Parathyroid adenoma (tissue), 2 donors: ENCODE measurements at regions not wholly inside any gene's neighbourhood (a gene's known extent, or its start where the extent isn't known, plus 50 kb on each side); places are given as distances from the start of the nearest gene placed in this dataset.

Experiments used
- H2AFZ ChIP-seq: fragments of 300-600 bp; sonication (generic); one replicate; pipeline ENCODE4 v1.7.0; 2017; ENCODE audit warnings: antibody characterized with exemption, mild to moderate bottlenecking
- H3K27ac ChIP-seq: fragments of 300-600 bp; sonication (generic); one replicate; pipeline ENCODE4 v1.7.0; 2017
- H3K27me3 ChIP-seq: fragments of 300-600 bp; sonication (generic); one replicate; pipeline ENCODE4 v1.7.0; 2017; ENCODE audit warnings: low read length; ENCODE audit not compliant: control insufficient read depth, insufficient read depth
- H3K36me3 ChIP-seq: fragments of 300-600 bp; sonication (generic); one replicate; pipeline ENCODE4 v1.7.0; 2017; ENCODE audit warnings: low read length; ENCODE audit not compliant: control insufficient read depth, insufficient read depth
- H3K4me1 ChIP-seq: fragments of 300-600 bp; sonication (generic); one replicate; pipeline ENCODE4 v1.7.0; 2017; ENCODE audit warnings: control low read depth
- H3K4me2 ChIP-seq: fragments of 300-600 bp; sonication (generic); one replicate; pipeline ENCODE4 v1.7.0; 2017; ENCODE audit warnings: low read length
- H3K4me3 ChIP-seq: fragments of 300-600 bp; sonication (generic); one replicate; pipeline ENCODE4 v1.7.0; 2017; ENCODE audit warnings: low read depth, low read length
- H3K79me2 ChIP-seq: fragments of 300-600 bp; sonication (generic); one replicate; pipeline ENCODE4 v1.7.0; 2017; ENCODE audit warnings: control low read depth
- H3K9ac ChIP-seq: fragments of 300-600 bp; sonication (generic); one replicate; pipeline ENCODE4 v1.7.0; 2017; ENCODE audit warnings: mild to moderate bottlenecking
- H3K9me3 ChIP-seq: fragments of 300-600 bp; sonication (generic); one replicate; pipeline ENCODE4 v1.7.0; 2017; ENCODE audit warnings: low read length; ENCODE audit not compliant: control insufficient read depth
- CTCF ChIP-seq: fragments of 300-600 bp; sonication (generic); IDR thresholded peaks from one replicate; pipeline ENCODE4 v1.7.0; 2017; ENCODE audit warnings: antibody characterized with exemption, mild to moderate bottlenecking
- donor health status: primary hyperparathyroidism.

- Histone ChIP-seq H3K9me3 (no peaks in the 10 kb centered on the region), H3K4me2 (no peak overlapping the region), H3K27ac (no peak overlapping the region), H3K9ac (no peak overlapping the region), H3K4me3 (no peak overlapping the region), H3K79me2 (no peaks in the 10 kb centered on the region), H2AFZ (no peak overlapping the region), H3K4me1 (peaks cover 11% of the 10 kb centered on the region), H3K27me3 (no peaks in the 10 kb centered on the region), H3K36me3 (no peaks in the 10 kb centered on the region)
- TF ChIP-seq CTCF = no peak
These were observed 99.8 kb downstream of the TENT4A start for GRCh38 chr5:6812800-6813731.

DNA sequence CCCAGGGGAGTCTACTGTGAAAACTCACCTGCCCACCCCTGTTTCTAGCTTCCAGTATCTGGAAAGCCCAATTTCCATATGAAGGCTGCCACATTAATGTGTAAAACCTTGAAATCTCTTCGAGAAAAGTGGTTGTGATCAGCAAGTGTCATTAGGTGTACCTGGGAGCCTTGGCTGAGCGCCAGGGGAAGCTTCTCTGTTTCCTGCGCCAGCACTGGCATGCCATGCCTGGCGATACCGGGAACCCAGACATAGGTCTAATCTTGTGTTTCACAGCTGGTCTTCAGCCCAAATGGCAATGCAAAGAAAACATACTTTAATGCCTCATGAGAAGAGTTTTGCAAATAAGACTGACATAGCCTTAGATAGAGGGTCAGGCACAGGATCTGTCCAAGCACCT is 101.6 kb downstream of the TENT4A start:
- Histone ChIP-seq H3K27me3 (no peaks in the 10 kb centered on the region), H3K9me3 (no peaks in the 10 kb centered on the region), H3K4me3 (no peak overlapping the region), H3K79me2 (no peaks in the 10 kb centered on the region), H3K4me1 (peaks cover 11% of the 10 kb centered on the region), H2AFZ (no peak overlapping the region), H3K36me3 (no peaks in the 10 kb centered on the region), H3K9ac (no peak overlapping the region), H3K4me2 (no peak overlapping the region), H3K27ac (no peak overlapping the region)
- no peak for TF ChIP-seq CTCF

DNA sequence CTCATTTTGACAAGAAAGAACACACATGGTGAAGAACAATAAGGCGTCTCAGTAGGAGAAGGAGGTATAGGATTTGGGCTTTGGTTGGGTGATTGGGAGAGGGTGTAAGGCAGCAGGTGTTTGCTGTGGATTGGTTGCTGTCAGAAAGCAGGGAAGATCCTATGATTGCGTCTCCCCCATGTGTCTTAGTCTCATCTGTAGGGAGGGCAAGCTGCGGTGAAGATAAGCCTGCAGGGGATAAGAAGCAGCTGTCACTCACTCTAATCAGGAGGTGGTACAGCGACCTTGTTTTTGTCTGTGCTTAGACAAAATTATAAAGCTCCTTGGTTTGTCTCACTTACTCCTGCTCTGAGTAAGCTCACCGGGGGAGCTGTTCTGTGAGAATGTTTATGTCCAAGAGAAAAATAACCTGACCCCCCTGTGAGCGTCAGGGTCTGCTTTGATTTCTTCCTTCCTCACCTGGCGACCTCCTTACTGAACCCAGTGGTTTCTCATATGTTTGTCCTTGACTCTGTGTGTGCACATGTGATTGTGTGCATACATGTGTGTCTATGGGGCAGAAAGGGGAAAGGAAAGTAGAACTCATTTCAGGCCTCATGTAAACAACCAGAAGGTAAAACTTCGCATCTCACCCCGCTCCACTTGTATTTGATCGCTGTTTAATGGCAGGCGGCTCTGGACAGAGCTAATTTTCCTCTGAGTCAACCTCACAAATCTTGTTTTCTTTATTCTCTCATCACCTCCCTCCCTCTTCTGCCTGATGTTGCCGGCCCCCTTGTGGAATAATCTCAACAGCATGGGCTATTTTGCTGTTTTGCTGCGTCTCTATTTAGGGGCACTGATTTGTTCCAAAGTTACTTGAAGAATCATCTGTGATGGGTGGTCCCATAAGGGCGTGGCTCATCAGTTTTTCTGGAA is 105.6 kb downstream of the TENT4A start:
- Histone ChIP-seq H3K9ac (no peak overlapping the region), H3K27me3 (no peaks in the 10 kb centered on the region), H3K4me2 (no peak overlapping the region), H3K9me3 (no peaks in the 10 kb centered on the region), H2AFZ (no peak overlapping the region), H3K4me3 (no peak overlapping the region), H3K36me3 (no peaks in the 10 kb centered on the region), H3K79me2 (no peaks in the 10 kb centered on the region), H3K4me1 (no peaks in the 10 kb centered on the region), H3K27ac (no peak overlapping the region)
- no peak for TF ChIP-seq CTCF

DNA sequence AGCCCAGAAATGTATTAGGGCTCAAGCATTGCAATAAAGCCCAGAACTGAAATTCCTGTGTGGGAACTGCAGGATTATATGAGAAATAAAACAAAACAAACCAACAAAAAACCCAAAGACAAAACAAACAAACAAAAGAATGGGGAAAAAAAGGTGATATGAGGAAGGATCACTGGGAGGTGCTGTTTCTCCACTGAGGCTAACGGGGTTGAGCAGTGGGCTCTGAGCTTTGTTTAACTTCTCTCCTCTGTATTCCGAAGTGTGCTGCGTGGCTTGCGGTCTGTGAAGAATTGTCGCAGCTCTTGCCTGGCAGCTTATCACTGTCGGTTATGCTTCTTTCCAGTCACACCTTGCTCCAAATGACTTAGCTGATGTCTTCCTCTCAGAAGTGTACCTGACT is 106.3 kb downstream of the TENT4A start:
- Histone ChIP-seq H3K4me1 (no peaks in the 10 kb centered on the region), H3K27me3 (no peaks in the 10 kb centered on the region), H3K27ac (no peak overlapping the region), H3K4me2 (no peak overlapping the region), H3K9me3 (no peaks in the 10 kb centered on the region), H2AFZ (no peak overlapping the region), H3K79me2 (no peaks in the 10 kb centered on the region), H3K9ac (no peak overlapping the region), H3K36me3 (no peaks in the 10 kb centered on the region), H3K4me3 (no peak overlapping the region)
- TF ChIP-seq CTCF = no peak
